HFF-Myc (cell line): ENCODE measurements at regions not wholly inside any gene's neighbourhood (a gene's known extent, or its start where the extent isn't known, plus 50 kb on each side); places are given as distances from the start of the nearest gene placed in this dataset.
"Not testable (repeated sequence)": the region's sequence is repeated elsewhere in the genome, so short reads cannot be mapped to it uniquely, and the experiment has no call there.

ENCODE experiments used
- DNase-seq: peaks from one replicate; pipeline ENCODE4 v3.0.0-alpha.2; 2011; ENCODE audit warnings: low read depth; ENCODE audit errors: extremely low read depth
- H3K4me3 ChIP-seq: replicated peaks from 2 replicates; pipeline ENCODE4 v1.5.1; 2011; ENCODE audit warnings: low read depth, mild to moderate bottlenecking, control low read depth, low read length
- TF ChIP-seq, protein P1 (sequence below): IDR thresholded peaks from 2 replicates; pipeline ENCODE4 v1.5.1; 2012; ENCODE audit warnings: mild to moderate bottlenecking, low read depth, low read length, control low read depth; ENCODE audit errors: missing control alignments

DNA sequence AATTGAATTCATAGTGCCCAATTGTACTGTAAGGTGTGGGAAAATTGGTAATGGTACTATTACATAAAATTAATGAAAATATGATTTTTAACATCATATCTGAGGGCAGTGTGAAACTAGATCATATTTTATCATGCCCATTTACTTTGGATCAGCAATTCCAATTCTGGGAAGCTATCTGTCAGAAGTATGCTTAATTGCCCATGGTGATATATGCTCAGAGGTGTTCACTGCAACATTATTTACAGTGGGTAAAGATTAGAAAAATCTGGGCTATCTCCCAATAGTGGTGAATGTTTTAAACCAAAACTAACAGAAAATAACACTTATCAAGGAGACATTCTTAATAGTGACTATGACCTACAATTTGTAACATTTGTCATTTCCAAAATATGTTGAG is 1260.0 kb downstream of the BRINP3 start:
- no peak overlapping the region for H3K4me3 ChIP-seq
- DNase-seq: no peak
- TF ChIP-seq, protein P1, sequence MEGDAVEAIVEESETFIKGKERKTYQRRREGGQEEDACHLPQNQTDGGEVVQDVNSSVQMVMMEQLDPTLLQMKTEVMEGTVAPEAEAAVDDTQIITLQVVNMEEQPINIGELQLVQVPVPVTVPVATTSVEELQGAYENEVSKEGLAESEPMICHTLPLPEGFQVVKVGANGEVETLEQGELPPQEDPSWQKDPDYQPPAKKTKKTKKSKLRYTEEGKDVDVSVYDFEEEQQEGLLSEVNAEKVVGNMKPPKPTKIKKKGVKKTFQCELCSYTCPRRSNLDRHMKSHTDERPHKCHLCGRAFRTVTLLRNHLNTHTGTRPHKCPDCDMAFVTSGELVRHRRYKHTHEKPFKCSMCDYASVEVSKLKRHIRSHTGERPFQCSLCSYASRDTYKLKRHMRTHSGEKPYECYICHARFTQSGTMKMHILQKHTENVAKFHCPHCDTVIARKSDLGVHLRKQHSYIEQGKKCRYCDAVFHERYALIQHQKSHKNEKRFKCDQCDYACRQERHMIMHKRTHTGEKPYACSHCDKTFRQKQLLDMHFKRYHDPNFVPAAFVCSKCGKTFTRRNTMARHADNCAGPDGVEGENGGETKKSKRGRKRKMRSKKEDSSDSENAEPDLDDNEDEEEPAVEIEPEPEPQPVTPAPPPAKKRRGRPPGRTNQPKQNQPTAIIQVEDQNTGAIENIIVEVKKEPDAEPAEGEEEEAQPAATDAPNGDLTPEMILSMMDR: no peak

DNA sequence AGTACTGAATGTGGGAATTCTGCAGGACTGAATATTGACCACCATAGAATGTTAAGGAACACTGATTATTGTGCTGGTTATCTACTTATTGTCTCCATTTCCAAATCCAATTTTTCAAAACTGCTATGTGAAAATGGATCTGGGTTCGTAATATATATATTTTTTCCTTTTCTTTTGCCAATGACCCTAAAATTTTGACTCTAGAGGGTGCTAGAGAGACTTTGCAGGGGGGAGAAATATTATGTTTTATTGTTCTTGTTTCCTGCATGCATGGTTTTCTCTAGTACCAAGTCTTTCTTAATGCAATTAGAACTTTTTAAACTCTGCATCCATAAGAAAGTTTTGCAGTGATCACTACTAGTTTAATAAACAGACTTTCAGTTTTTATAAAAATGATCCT is 1256.9 kb downstream of the BRINP3 start:
- DNase-seq: no peak
- TF ChIP-seq, protein P1: no peak
- no peak overlapping the region for H3K4me3 ChIP-seq

DNA sequence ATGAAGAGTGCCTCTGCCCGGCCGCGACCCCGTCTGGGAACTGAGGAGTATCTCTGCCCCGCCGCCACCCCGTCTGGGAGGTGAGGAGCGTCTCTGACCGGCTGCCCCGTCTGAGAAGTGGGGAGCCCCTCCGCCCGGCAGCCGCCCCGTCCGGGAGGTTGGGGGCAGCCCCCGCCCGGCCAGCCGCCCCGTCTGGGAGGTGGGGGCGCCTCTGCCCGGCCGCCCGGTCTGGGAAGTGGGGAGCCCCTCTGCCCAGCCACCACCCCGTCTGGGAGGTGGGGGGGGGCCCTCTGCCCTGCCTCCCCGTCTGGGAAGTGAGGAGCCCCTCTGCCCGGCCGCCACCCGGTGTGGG is 1251.9 kb downstream of the BRINP3 start:
- not testable (repeated sequence) for H3K4me3 ChIP-seq, DNase-seq

DNA sequence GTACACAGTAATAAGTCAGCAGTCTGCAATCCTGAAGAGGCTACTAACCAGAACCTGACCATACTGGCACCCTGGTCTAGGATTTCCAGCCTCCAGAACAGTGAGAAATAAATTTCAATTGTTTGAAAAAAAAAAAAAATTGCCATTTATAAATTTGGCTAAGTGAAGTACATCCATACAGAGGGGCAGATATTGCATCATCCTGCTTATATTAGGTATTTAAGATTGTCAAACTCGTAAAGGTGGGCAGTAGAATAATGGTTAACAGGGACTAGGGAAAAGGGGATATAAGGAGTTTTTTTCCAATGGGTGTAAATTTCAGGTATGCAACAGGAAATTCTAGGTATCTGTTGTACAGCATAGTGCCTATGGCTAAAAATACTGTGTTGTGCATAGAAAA is 1250.9 kb downstream of the BRINP3 start:
- TF ChIP-seq, protein P1: no peak
- no peak for DNase-seq
- H3K4me3 ChIP-seq: no peak overlapping the region

DNA sequence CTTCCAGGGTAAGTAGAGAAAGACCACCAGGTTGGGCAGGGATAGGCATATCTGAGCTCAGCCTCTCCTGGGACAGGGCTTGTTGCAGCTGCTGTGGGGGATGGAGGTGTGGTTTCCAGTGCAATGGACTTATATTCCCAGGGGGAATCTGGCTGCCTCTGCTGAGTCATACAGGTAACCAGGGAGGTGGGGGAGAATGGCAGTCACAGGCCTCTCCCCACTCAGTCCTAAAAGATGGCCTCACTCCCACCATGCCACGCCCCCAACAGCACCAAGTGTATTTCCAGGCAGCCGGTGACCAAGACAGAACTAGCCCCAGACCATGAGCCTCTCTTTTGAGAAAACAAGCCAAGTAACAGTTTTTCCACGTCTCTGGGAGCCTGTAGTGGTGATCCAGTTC is 1240.7 kb downstream of the BRINP3 start:
- no peak for DNase-seq
- TF ChIP-seq, protein P1: no peak
- no peak overlapping the region for H3K4me3 ChIP-seq

DNA sequence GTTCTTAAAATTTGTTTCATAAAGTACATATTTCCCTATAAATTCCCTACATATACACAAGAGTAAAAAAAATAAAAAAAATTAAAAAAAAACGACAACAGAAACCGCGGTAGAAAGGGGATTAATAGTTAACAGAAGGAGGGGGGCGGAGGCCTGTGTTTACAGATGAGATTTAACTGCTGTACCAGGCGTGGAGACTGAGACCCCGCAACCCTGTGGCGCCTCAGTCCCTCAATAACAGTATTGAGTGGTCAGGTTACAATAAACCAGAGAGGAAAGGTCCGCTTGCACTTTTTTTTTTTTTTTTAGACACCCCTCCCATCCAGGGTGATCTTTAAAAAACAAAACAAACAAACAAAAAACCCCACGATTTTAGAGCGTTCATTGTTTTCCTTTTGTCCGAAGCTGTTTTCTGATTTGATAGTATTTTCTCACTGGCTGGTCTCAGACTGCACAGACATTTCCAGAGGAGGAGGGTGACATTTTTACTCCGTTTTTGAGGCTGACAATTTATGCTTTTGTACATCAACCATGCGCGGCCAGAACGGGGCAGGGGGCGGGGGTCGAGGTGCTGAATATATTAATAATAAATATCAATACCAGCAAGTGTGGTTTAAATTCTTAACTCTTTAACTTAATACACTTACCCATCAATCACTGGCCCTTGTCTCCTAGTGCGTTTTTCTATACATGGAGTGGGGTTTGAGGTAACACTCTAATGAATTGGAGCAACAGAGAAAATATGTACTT is 1223.9 kb downstream of the BRINP3 start:
- no peak for DNase-seq
- TF ChIP-seq, protein P1: no peak
- no peak overlapping the region for H3K4me3 ChIP-seq

DNA sequence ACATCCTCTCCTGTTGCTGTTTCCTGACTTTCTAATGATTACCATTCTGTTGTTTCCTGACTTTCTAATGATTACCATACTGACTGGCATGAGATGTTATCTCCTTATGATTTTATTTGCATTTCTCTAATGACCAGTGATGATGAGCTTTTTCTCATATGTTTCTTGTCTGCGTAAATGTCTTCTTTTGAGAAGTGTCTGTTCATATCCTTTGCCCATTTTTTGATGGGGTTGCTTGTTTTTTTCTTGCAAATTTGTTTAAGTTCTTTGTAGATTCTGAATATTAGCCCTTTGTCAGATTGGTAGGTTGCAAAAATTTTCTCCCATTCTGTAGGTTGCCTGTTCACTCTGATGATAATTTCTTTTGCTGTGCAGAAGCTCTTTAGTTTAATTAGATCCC is 1216.5 kb downstream of the BRINP3 start:
- H3K4me3 ChIP-seq, DNase-seq: not testable (repeated sequence)

DNA sequence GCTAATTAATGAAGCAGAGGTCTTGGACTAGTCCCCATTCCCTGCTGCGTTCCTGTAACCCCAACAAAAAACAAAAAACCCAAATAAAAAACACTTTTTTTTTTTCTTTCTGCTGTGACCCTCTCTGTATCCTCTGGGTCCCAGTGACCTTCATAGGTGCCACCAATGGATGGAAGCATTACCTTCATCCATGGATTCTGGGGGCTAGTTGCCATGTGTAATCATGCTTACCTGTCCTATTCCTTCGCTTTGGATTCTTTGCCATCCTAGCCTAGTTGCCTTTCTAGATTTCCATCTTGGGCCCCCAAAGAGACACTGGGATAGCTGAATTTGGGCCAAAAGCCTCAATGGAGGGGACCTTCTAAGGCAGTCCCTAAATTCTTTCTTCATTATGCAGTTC is 1208.7 kb downstream of the BRINP3 start:
- H3K4me3 ChIP-seq: no peak overlapping the region
- TF ChIP-seq, protein P1: no peak
- DNase-seq: no peak
